ENCODE measurements at regions not wholly inside any gene's neighbourhood (a gene's known extent, or its start where the extent isn't known, plus 50 kb on each side); places are given as distances from the start of the nearest gene placed in this dataset.

GRCh38 chr6:95127261-95127660, 450.1 kb upstream of the MANEA start:
- H3K27me3 ChIP-seq (ENCODE audit: insufficient read depth, low read length, poor library complexity), result no peaks in the 10 kb centered on the region
- no peak overlapping the region for H2BK120ac ChIP-seq (ENCODE audit: low read depth, low read length)
- H2BK15ac ChIP-seq (replicated peaks; ENCODE audit: low read depth), result no peak overlapping the region
- H4K8ac ChIP-seq (ENCODE audit: low read depth, low read length), result no peak overlapping the region
- no peak overlapping the region for H3K4me3 ChIP-seq (ENCODE audit: low read length)
- no peaks in the 10 kb centered on the region for H3K79me2 ChIP-seq (ENCODE audit: control insufficient read depth, insufficient read depth, low read length)
- no peak overlapping the region for H3K23ac ChIP-seq (ENCODE audit: low read length)
- no peak overlapping the region for H3K56ac ChIP-seq (ENCODE audit: low read length)
- no peak overlapping the region for H3K9ac ChIP-seq (ENCODE audit: low read length)
- H2BK5ac ChIP-seq (ENCODE audit: low read length), result no peak overlapping the region
- no peaks in the 10 kb centered on the region for H3K36me3 ChIP-seq (ENCODE audit: control insufficient read depth, insufficient read depth, low read length)
- no peaks in the 10 kb centered on the region for H3K4me1 ChIP-seq (ENCODE audit: control insufficient read depth, low read depth, low read length)
- H4K5ac ChIP-seq (ENCODE audit: low read length), result no peak overlapping the region
- H3K4ac ChIP-seq (ENCODE audit: low read depth, low read length), result no peak overlapping the region
- no peaks in the 10 kb centered on the region for H3K79me1 ChIP-seq (ENCODE audit: low read length)
- no peak overlapping the region for H2AK5ac ChIP-seq (ENCODE audit: low read length)
- no peak overlapping the region for H3K27ac ChIP-seq (ENCODE audit: low read depth, low read length)
- H3K18ac ChIP-seq (ENCODE audit: low read length), result no peak overlapping the region
- no peak overlapping the region for H3K4me2 ChIP-seq (ENCODE audit: low read length)
- DNase-seq, result no peak
- no CpG with 5 or more reads among the region's 3 CpGs for WGBS (ENCODE audit: extremely low coverage, insufficient coverage, low lambda C conversion rate)

- Histone ChIP-seq H3K4ac (ENCODE audit: low read depth, low read length) (no peak overlapping the region), H3K27me3 (ENCODE audit: insufficient read depth, low read length, poor library complexity) (no peaks in the 10 kb centered on the region), H2BK15ac (replicated peaks; ENCODE audit: low read depth) (no peak overlapping the region), H3K4me2 (ENCODE audit: low read length) (no peak overlapping the region), H4K5ac (ENCODE audit: low read length) (no peak overlapping the region), H3K4me1 (ENCODE audit: control insufficient read depth, low read depth, low read length) (no peaks in the 10 kb centered on the region), H3K56ac (ENCODE audit: low read length) (no peak overlapping the region), H4K8ac (ENCODE audit: low read depth, low read length) (no peak overlapping the region), H3K18ac (ENCODE audit: low read length) (no peak overlapping the region), H3K9ac (ENCODE audit: low read length) (no peak overlapping the region), H3K79me2 (ENCODE audit: control insufficient read depth, insufficient read depth, low read length) (no peaks in the 10 kb centered on the region), H3K23ac (ENCODE audit: low read length) (no peak overlapping the region), H2BK120ac (ENCODE audit: low read depth, low read length) (no peak overlapping the region), H2AK5ac (ENCODE audit: low read length) (no peak overlapping the region), H3K4me3 (ENCODE audit: low read length) (no peak overlapping the region), H2BK5ac (ENCODE audit: low read length) (no peak overlapping the region), H3K36me3 (ENCODE audit: control insufficient read depth, insufficient read depth, low read length) (no peaks in the 10 kb centered on the region), H3K79me1 (ENCODE audit: low read length) (no peaks in the 10 kb centered on the region), H3K27ac (ENCODE audit: low read depth, low read length) (no peak overlapping the region)
- no CpG with 5 or more reads among the region's 2 CpGs for WGBS (ENCODE audit: extremely low coverage, insufficient coverage, low lambda C conversion rate)
- no peak for DNase-seq
Measured at GRCh38 chr6:95128439-95128838, 448.9 kb upstream of the MANEA start.

GRCh38 chr6:95128947-95129346, 448.4 kb upstream of the MANEA start:
- Histone ChIP-seq H3K79me1 (ENCODE audit: low read length) (no peaks in the 10 kb centered on the region), H3K79me2 (ENCODE audit: control insufficient read depth, insufficient read depth, low read length) (no peaks in the 10 kb centered on the region), H2BK15ac (replicated peaks; ENCODE audit: low read depth) (no peak overlapping the region), H3K27me3 (ENCODE audit: insufficient read depth, low read length, poor library complexity) (no peaks in the 10 kb centered on the region), H3K18ac (ENCODE audit: low read length) (no peak overlapping the region), H3K4ac (ENCODE audit: low read depth, low read length) (no peak overlapping the region), H2BK120ac (ENCODE audit: low read depth, low read length) (no peak overlapping the region), H2AK5ac (ENCODE audit: low read length) (no peak overlapping the region), H3K4me2 (ENCODE audit: low read length) (no peak overlapping the region), H3K4me1 (ENCODE audit: control insufficient read depth, low read depth, low read length) (no peaks in the 10 kb centered on the region), H3K4me3 (ENCODE audit: low read length) (no peak overlapping the region), H3K9ac (ENCODE audit: low read length) (no peak overlapping the region), H3K27ac (ENCODE audit: low read depth, low read length) (no peak overlapping the region), H3K36me3 (ENCODE audit: control insufficient read depth, insufficient read depth, low read length) (no peaks in the 10 kb centered on the region), H4K8ac (ENCODE audit: low read depth, low read length) (no peak overlapping the region), H2BK5ac (ENCODE audit: low read length) (no peak overlapping the region), H3K56ac (ENCODE audit: low read length) (no peak overlapping the region), H4K5ac (ENCODE audit: low read length) (no peak overlapping the region), H3K23ac (ENCODE audit: low read length) (no peak overlapping the region)
- DNase-seq, result no peak
- WGBS (ENCODE audit: extremely low coverage, insufficient coverage, low lambda C conversion rate), result no CpG with 5 or more reads among the region's 2 CpGs

- peak; percentile 21 for DNase-seq
- WGBS (ENCODE audit: extremely low coverage, insufficient coverage, low lambda C conversion rate), result no CpG with 5 or more reads among the region's 5 CpGs
Measured at GRCh38 chr6:95133578-95133977, 443.8 kb upstream of the MANEA start.

GRCh38 chr6:95135182-95135581, 442.2 kb upstream of the MANEA start:
- WGBS (ENCODE audit: extremely low coverage, insufficient coverage, low lambda C conversion rate), result no CpG with 5 or more reads among the region's 1 CpG
- H2BK120ac ChIP-seq (ENCODE audit: low read depth, low read length), result no peak overlapping the region
- no peak overlapping the region for H3K4me2 ChIP-seq (ENCODE audit: low read length)
- no peak overlapping the region for H2BK5ac ChIP-seq (ENCODE audit: low read length)
- no peak overlapping the region for H3K4ac ChIP-seq (ENCODE audit: low read depth, low read length)
- no peak overlapping the region for H4K8ac ChIP-seq (ENCODE audit: low read depth, low read length)
- H4K5ac ChIP-seq (ENCODE audit: low read length), result no peak overlapping the region
- no peak overlapping the region for H2BK15ac ChIP-seq (replicated peaks; ENCODE audit: low read depth)
- H3K23ac ChIP-seq (ENCODE audit: low read length), result no peak overlapping the region
- H3K9ac ChIP-seq (ENCODE audit: low read length), result no peak overlapping the region
- H3K79me1 ChIP-seq (ENCODE audit: low read length), result no peaks in the 10 kb centered on the region
- H3K18ac ChIP-seq (ENCODE audit: low read length), result no peak overlapping the region
- DNase-seq, result no peak
- H3K79me2 ChIP-seq (ENCODE audit: control insufficient read depth, insufficient read depth, low read length), result no peaks in the 10 kb centered on the region
- no peaks in the 10 kb centered on the region for H3K4me1 ChIP-seq (ENCODE audit: control insufficient read depth, low read depth, low read length)
- no peak overlapping the region for H2AK5ac ChIP-seq (ENCODE audit: low read length)
- H3K27me3 ChIP-seq (ENCODE audit: insufficient read depth, low read length, poor library complexity), result no peaks in the 10 kb centered on the region
- H3K36me3 ChIP-seq (ENCODE audit: control insufficient read depth, insufficient read depth, low read length), result no peaks in the 10 kb centered on the region
- H3K27ac ChIP-seq (ENCODE audit: low read depth, low read length), result no peak overlapping the region
- no peak overlapping the region for H3K4me3 ChIP-seq (ENCODE audit: low read length)
- no peak overlapping the region for H3K56ac ChIP-seq (ENCODE audit: low read length)

More at GRCh38 chr6:95133578-95133977, 443.8 kb upstream of the MANEA start:
- no peak overlapping the region for H2BK120ac ChIP-seq (ENCODE audit: low read depth, low read length)
- no peak overlapping the region for H4K8ac ChIP-seq (ENCODE audit: low read depth, low read length)
- no peak overlapping the region for H3K23ac ChIP-seq (ENCODE audit: low read length)
- H2BK5ac ChIP-seq (ENCODE audit: low read length), result no peak overlapping the region
- H3K4me1 ChIP-seq (ENCODE audit: control insufficient read depth, low read depth, low read length), result no peaks in the 10 kb centered on the region
- H3K79me2 ChIP-seq (ENCODE audit: control insufficient read depth, insufficient read depth, low read length), result no peaks in the 10 kb centered on the region
- H3K56ac ChIP-seq (ENCODE audit: low read length), result no peak overlapping the region
- no peak overlapping the region for H3K27ac ChIP-seq (ENCODE audit: low read depth, low read length)
- H2BK15ac ChIP-seq (replicated peaks; ENCODE audit: low read depth), result no peak overlapping the region
- H3K4me3 ChIP-seq (ENCODE audit: low read length), result no peak overlapping the region
- H3K79me1 ChIP-seq (ENCODE audit: low read length), result no peaks in the 10 kb centered on the region
- H3K4ac ChIP-seq (ENCODE audit: low read depth, low read length), result no peak overlapping the region
- no peaks in the 10 kb centered on the region for H3K36me3 ChIP-seq (ENCODE audit: control insufficient read depth, insufficient read depth, low read length)
- H3K27me3 ChIP-seq (ENCODE audit: insufficient read depth, low read length, poor library complexity), result no peaks in the 10 kb centered on the region
- H4K5ac ChIP-seq (ENCODE audit: low read length), result no peak overlapping the region
- no peak overlapping the region for H2AK5ac ChIP-seq (ENCODE audit: low read length)
- H3K18ac ChIP-seq (ENCODE audit: low read length), result no peak overlapping the region
- H3K4me2 ChIP-seq (ENCODE audit: low read length), result no peak overlapping the region
- no peak overlapping the region for H3K9ac ChIP-seq (ENCODE audit: low read length)

- Histone ChIP-seq H3K9ac (ENCODE audit: low read length) (no peak overlapping the region), H3K18ac (ENCODE audit: low read length) (no peak overlapping the region), H2BK5ac (ENCODE audit: low read length) (no peak overlapping the region), H3K4ac (ENCODE audit: low read depth, low read length) (no peak overlapping the region), H3K27me3 (ENCODE audit: insufficient read depth, low read length, poor library complexity) (no peaks in the 10 kb centered on the region), H4K8ac (ENCODE audit: low read depth, low read length) (no peak overlapping the region), H2BK15ac (replicated peaks; ENCODE audit: low read depth) (no peak overlapping the region), H3K79me1 (ENCODE audit: low read length) (no peaks in the 10 kb centered on the region), H4K5ac (ENCODE audit: low read length) (no peak overlapping the region), H3K36me3 (ENCODE audit: control insufficient read depth, insufficient read depth, low read length) (no peaks in the 10 kb centered on the region), H3K4me1 (ENCODE audit: control insufficient read depth, low read depth, low read length) (no peaks in the 10 kb centered on the region), H3K4me2 (ENCODE audit: low read length) (no peak overlapping the region), H2AK5ac (ENCODE audit: low read length) (no peak overlapping the region), H3K27ac (ENCODE audit: low read depth, low read length) (no peak overlapping the region), H3K56ac (ENCODE audit: low read length) (no peak overlapping the region), H3K4me3 (ENCODE audit: low read length) (no peak overlapping the region), H2BK120ac (ENCODE audit: low read depth, low read length) (no peak overlapping the region), H3K23ac (ENCODE audit: low read length) (no peak overlapping the region), H3K79me2 (ENCODE audit: control insufficient read depth, insufficient read depth, low read length) (no peaks in the 10 kb centered on the region)
- no CpG with 5 or more reads among the region's 2 CpGs for WGBS (ENCODE audit: extremely low coverage, insufficient coverage, low lambda C conversion rate)
- no peak for DNase-seq
Measured at GRCh38 chr6:95142101-95142500, 435.2 kb upstream of the MANEA start.
